ENCODE measurements at regions not wholly inside any gene's neighbourhood (a gene's known extent, or its start where the extent isn't known, plus 50 kb on each side); places are given as distances from the start of the nearest gene placed in this dataset.

DNA sequence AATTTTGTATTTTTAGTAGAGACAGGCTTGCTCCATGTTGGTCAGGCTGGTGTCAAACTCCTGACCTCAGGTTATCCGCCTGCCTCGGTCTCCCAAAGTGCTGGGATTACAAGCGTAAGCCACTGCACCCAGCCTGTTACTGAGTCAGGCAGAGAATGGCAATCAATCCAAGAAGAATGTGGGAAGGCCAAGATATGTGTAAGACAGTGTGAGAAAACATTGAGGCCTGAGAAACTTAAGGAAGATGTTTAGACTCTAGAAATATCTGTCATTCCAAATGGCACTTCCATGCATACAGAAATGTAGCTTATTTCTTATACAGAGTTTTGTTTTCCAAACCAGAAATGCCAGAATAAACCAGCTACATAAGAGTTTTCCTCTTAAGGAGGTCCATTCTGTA is 248.5 kb downstream of the ETS1 start:
- TF ChIP-seq, protein P1, sequence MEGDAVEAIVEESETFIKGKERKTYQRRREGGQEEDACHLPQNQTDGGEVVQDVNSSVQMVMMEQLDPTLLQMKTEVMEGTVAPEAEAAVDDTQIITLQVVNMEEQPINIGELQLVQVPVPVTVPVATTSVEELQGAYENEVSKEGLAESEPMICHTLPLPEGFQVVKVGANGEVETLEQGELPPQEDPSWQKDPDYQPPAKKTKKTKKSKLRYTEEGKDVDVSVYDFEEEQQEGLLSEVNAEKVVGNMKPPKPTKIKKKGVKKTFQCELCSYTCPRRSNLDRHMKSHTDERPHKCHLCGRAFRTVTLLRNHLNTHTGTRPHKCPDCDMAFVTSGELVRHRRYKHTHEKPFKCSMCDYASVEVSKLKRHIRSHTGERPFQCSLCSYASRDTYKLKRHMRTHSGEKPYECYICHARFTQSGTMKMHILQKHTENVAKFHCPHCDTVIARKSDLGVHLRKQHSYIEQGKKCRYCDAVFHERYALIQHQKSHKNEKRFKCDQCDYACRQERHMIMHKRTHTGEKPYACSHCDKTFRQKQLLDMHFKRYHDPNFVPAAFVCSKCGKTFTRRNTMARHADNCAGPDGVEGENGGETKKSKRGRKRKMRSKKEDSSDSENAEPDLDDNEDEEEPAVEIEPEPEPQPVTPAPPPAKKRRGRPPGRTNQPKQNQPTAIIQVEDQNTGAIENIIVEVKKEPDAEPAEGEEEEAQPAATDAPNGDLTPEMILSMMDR (conservative IDR thresholded peaks at IDR 0.05 in 1 of 2, IDR thresholded peaks at IDR 0.05 in 1 of 2; ENCODE audit: extremely low read depth in 1 of 2, insufficient read depth in 1 of 2, low read depth in 1 of 2, low read length in 2 of 2): no peak
- TF ChIP-seq EZH2 (IDR thresholded peaks at IDR 0.05; ENCODE audit: borderline replicate concordance, low read length): no peak
